IMR-90 (cell line): ENCODE measurements at regions not wholly inside any gene's neighbourhood (a gene's known extent, or its start where the extent isn't known, plus 50 kb on each side); places are given as distances from the start of the nearest gene placed in this dataset.

Experiments used
- ATAC-seq: fragments of 200-7000 bp; cut with Tn5 transposase; 2 replicates; pipeline ENCODE4 v1.9.1; 2020; ENCODE audit warnings: low read depth, mild to moderate bottlenecking, moderate library complexity
- BruUV-seq: library from RNA; stranded (reverse); fragments of 400-500 nt; replicated peaks from 2 replicates; lab custom pipeline; 2021; lab: Mats Ljungman, UMichigan
- CTCF ChIA-PET: fragments of 300-600 bp; formaldehyde crosslinking; extraction: SDS; loops from one replicate; lab custom pipeline; 2021; ENCODE audit warnings: antibody characterized with exemption; lab: Yijun Ruan, JAX
- POLR2A ChIA-PET: fragments of 300-600 bp; sonication (Branson Sonifier 250); formaldehyde crosslinking; loops from one replicate; lab custom pipeline; 2022; ENCODE audit warnings: antibody characterized with exemption; ENCODE audit not compliant: unreplicated experiment; lab: Charles Lee
- DNase-seq: peaks from one replicate; pipeline ENCODE4 v3.0.0; 2013
- H2AFZ ChIP-seq: replicated peaks from 2 replicates; pipeline ENCODE3; 2013; ENCODE audit warnings: low read length, mild to moderate bottlenecking; ENCODE audit not compliant: poor library complexity
- H2AK5ac ChIP-seq: 2 replicates; pipeline ENCODE4 v1.6.1; 2013; ENCODE audit warnings: low read depth, low read length, inconsistent platforms
- H2AK9ac ChIP-seq: replicated peaks from 2 replicates; pipeline ENCODE3; 2013; ENCODE audit warnings: mild to moderate bottlenecking, low read depth, low read length, moderate library complexity; ENCODE audit not compliant: poor library complexity
- H2BK120ac ChIP-seq: 2 replicates; pipeline ENCODE4 v1.6.1; 2013; ENCODE audit warnings: low read depth, low read length, inconsistent platforms
- H2BK15ac ChIP-seq: 3 replicates; pipeline ENCODE4 v1.6.1; 2013; ENCODE audit warnings: low read depth, low read length, inconsistent platforms
- H2BK20ac ChIP-seq: 2 replicates; pipeline ENCODE4 v1.6.1; 2013; ENCODE audit warnings: low read depth, mild to moderate bottlenecking, inconsistent platforms, low read length, moderate library complexity
- H2BK5ac ChIP-seq: 2 replicates; pipeline ENCODE4 v1.6.1; 2013; ENCODE audit warnings: mild to moderate bottlenecking, low read depth, low read length, inconsistent platforms; ENCODE audit not compliant: poor library complexity, severe bottlenecking
- H3K14ac ChIP-seq: replicated peaks from 2 replicates; pipeline ENCODE4 v1.6.1; 2013; ENCODE audit warnings: low read depth, low read length, inconsistent platforms
- H3K18ac ChIP-seq: 2 replicates; pipeline ENCODE4 v1.6.1; 2013; ENCODE audit warnings: low read depth, low read length, control low read depth
- H3K23ac ChIP-seq: 2 replicates; pipeline ENCODE4 v1.6.1; 2013; ENCODE audit warnings: low read depth, low read length, inconsistent platforms
- H3K27ac ChIP-seq: 2 replicates; pipeline ENCODE4 v1.5.1; 2013; ENCODE audit warnings: mild to moderate bottlenecking, control low read depth, low read length; ENCODE audit not compliant: insufficient read depth
- H3K27me3 ChIP-seq: 2 replicates; pipeline ENCODE4 v1.6.1; 2013; ENCODE audit warnings: low read length; ENCODE audit not compliant: control insufficient read depth, insufficient read depth
- H3K36me3 ChIP-seq: 2 replicates; pipeline ENCODE4 v1.6.1; 2013; ENCODE audit warnings: low read length, mixed read lengths; ENCODE audit not compliant: control insufficient read depth, insufficient read depth
- H3K4ac ChIP-seq: 2 replicates; pipeline ENCODE4 v1.6.1; 2013; ENCODE audit warnings: low read depth, low read length, inconsistent platforms
- H3K4me1 ChIP-seq: 2 replicates; pipeline ENCODE4 v1.6.1; 2013; ENCODE audit warnings: low read length, mixed read lengths; ENCODE audit not compliant: control insufficient read depth, insufficient read depth
- H3K4me2 ChIP-seq: 2 replicates; pipeline ENCODE4 v1.6.1; 2013; ENCODE audit warnings: low read depth, mild to moderate bottlenecking, control low read depth, low read length, moderate library complexity
- H3K4me3 ChIP-seq: 2 replicates; pipeline ENCODE4 v1.5.1; 2013; ENCODE audit warnings: low read depth, mild to moderate bottlenecking, control low read depth, low read length, moderate library complexity; ENCODE audit not compliant: insufficient read depth
- H3K56ac ChIP-seq: 2 replicates; pipeline ENCODE4 v1.6.1; 2013; ENCODE audit warnings: low read length, inconsistent platforms; ENCODE audit not compliant: insufficient read depth; ENCODE audit errors: extremely low read depth
- H3K79me1 ChIP-seq, 2 experiments: 2 replicates each; pipeline ENCODE4 v1.6.1; 2013; ENCODE audit warnings: low read length in 2 of 2, inconsistent platforms in 1 of 2, low read depth in 1 of 2
- H3K9ac ChIP-seq: 2 replicates; pipeline ENCODE4 v1.6.1; 2013; ENCODE audit warnings: low read depth, low read length, control low read depth
- H3K9me1 ChIP-seq: 2 replicates; pipeline ENCODE4 v1.6.1; 2013; ENCODE audit warnings: low read length, inconsistent platforms; ENCODE audit not compliant: insufficient read depth
- H3K9me3 ChIP-seq: 2 replicates; pipeline ENCODE4 v1.6.1; 2013; ENCODE audit warnings: low read length; ENCODE audit not compliant: control insufficient read depth, insufficient read depth
- H4K20me1 ChIP-seq: 2 replicates; pipeline ENCODE4 v1.6.1; 2013; ENCODE audit warnings: low read length, inconsistent platforms; ENCODE audit not compliant: insufficient read depth
- H4K5ac ChIP-seq: 2 replicates; pipeline ENCODE4 v1.6.1; 2013; ENCODE audit warnings: mild to moderate bottlenecking, low read depth, low read length, control low read depth
- H4K8ac ChIP-seq, 2 experiments: 2 replicates each; pipeline ENCODE4 v1.6.1; 2013; ENCODE audit warnings: low read depth in 2 of 2, low read length in 2 of 2, control low read depth in 1 of 2, inconsistent platforms in 1 of 2
- H4K91ac ChIP-seq: 2 replicates; pipeline ENCODE4 v1.6.1; 2013; ENCODE audit warnings: low read depth, low read length, inconsistent platforms; ENCODE audit not compliant: insufficient read depth
- CEBPB ChIP-seq: IDR thresholded peaks from 2 replicates; pipeline ENCODE4 v1.6.1; 2012; ENCODE audit warnings: low read depth, low read length, improper control_type of control experiment
- CTCF ChIP-seq: conservative IDR thresholded peaks from 2 replicates; pipeline ENCODE4 v1.5.1; 2012; ENCODE audit warnings: mild to moderate bottlenecking, low read depth, low read length, improper control_type of control experiment
- FOS ChIP-seq: fragments of 150-350 bp; IDR thresholded peaks from 2 replicates; pipeline ENCODE4 v1.6.1; 2016; ENCODE audit warnings: low read depth, low read length
- MAFK ChIP-seq: IDR thresholded peaks from 2 replicates; pipeline ENCODE4 v1.6.1; 2012; ENCODE audit warnings: low read depth, low read length, improper control_type of control experiment
- MAZ ChIP-seq: IDR thresholded peaks from 2 replicates; pipeline ENCODE4 v1.6.1; 2012; ENCODE audit warnings: low read depth, mild to moderate bottlenecking, low read length, improper control_type of control experiment, moderate library complexity, borderline replicate concordance
- MXI1 ChIP-seq: IDR thresholded peaks from 2 replicates; pipeline ENCODE4 v1.6.1; 2012; ENCODE audit warnings: low read depth, mild to moderate bottlenecking, low read length, moderate library complexity, borderline replicate concordance
- NFE2L2 ChIP-seq: fragments of 150-350 bp; IDR thresholded peaks from 2 replicates; pipeline ENCODE4 v1.6.1; 2016; ENCODE audit warnings: low read depth, mild to moderate bottlenecking, low read length
- POLR2A ChIP-seq: IDR thresholded peaks from 2 replicates; pipeline ENCODE4 v1.6.1; 2012; ENCODE audit warnings: mild to moderate bottlenecking, low read depth, low read length
- RAD21 ChIP-seq: IDR thresholded peaks from 2 replicates; pipeline ENCODE4 v1.6.1; 2012; ENCODE audit warnings: low read length, improper control_type of control experiment
- RCOR1 ChIP-seq: IDR thresholded peaks from 2 replicates; pipeline ENCODE4 v1.6.1; 2012; ENCODE audit warnings: mild to moderate bottlenecking, low read length, improper control_type of control experiment; ENCODE audit not compliant: insufficient replicate concordance
- RFX5 ChIP-seq: IDR thresholded peaks from 2 replicates; pipeline ENCODE4 v1.8.0; 2012; ENCODE audit warnings: low read depth, mild to moderate bottlenecking, low read length, moderate library complexity
- SMC3 ChIP-seq: fragments of 150-350 bp; IDR thresholded peaks from 2 replicates; pipeline ENCODE4 v1.6.1; 2016; ENCODE audit warnings: low read depth, mild to moderate bottlenecking, antibody characterized with exemption, low read length, moderate library complexity
- dilution Hi-C: fragments of 300-500 bp; cut with HindIII; formaldehyde crosslinking; loops from one replicate; pipeline ENCODE4 v1.14.3; 2018; ENCODE audit warnings: low sequenced_read_pairs; ENCODE audit not compliant: unreplicated experiment
- in situ Hi-C: fragments of 300-500 bp; cut with MboI; formaldehyde crosslinking; loops from 3 replicates; pipeline ENCODE4 v1.14.3; 2019; ENCODE audit warnings: low sequenced_read_pairs, inconsistent platforms, mixed read lengths
- intact Hi-C: fragments of 100-400 bp; cut with micrococcal nuclease; formaldehyde crosslinking; loops from 2 replicates; pipeline ENCODE4 v1.10.0; 2022
- TF ChIP-seq, protein P1 (sequence below): fragments of 150-350 bp; IDR thresholded peaks from 2 replicates; pipeline ENCODE4 v1.6.1; 2017; ENCODE audit warnings: mild to moderate bottlenecking, antibody characterized with exemption, low read length, low read depth

- TF ChIP-seq MXI1 (no peak), POLR2A (no peak), CEBPB (no peak), FOS (no peak), RCOR1 (no peak), MAFK (no peak), MAZ (no peak), SMC3 (no peak), NFE2L2 (no peak), CTCF (no peak), RAD21 (no peak), RFX5 (no peak)
- TF ChIP-seq, protein P1, sequence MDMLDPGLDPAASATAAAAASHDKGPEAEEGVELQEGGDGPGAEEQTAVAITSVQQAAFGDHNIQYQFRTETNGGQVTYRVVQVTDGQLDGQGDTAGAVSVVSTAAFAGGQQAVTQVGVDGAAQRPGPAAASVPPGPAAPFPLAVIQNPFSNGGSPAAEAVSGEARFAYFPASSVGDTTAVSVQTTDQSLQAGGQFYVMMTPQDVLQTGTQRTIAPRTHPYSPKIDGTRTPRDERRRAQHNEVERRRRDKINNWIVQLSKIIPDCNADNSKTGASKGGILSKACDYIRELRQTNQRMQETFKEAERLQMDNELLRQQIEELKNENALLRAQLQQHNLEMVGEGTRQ: no peak
- dilution Hi-C loops (no loop called here), in situ Hi-C loops (no loop called here), intact Hi-C loops (no loop called here)
- CTCF ChIA-PET: no interaction called here
- Histone ChIP-seq H3K4me3 (no peak overlapping the region), H4K8ac (no peak overlapping the region), H2AK9ac (no peak overlapping the region), H2BK5ac (no peak overlapping the region), H3K4me2 (no peak overlapping the region), H3K27me3 (no peaks in the 10 kb centered on the region), H3K36me3 (no peaks in the 10 kb centered on the region), H2AFZ (no peak overlapping the region), H3K4ac (no peak overlapping the region), H3K9ac (no peak overlapping the region), H4K20me1 (no peaks in the 10 kb centered on the region), H3K4me1 (peaks cover 15% of the 10 kb centered on the region), H4K91ac (no peak overlapping the region), H3K79me1 (no peaks in the 10 kb centered on the region), H2BK120ac (no peak overlapping the region), H3K18ac (no peak overlapping the region), H3K14ac (no peak overlapping the region), H2BK15ac (no peak overlapping the region), H3K56ac (no peak overlapping the region), H3K9me1 (peaks cover 4% of the 10 kb centered on the region), H3K9me3 (no peaks in the 10 kb centered on the region), H4K5ac (no peak overlapping the region), H2BK20ac (no peak overlapping the region), H3K23ac (no peak overlapping the region), H3K27ac (no peak overlapping the region), H2AK5ac (no peak overlapping the region)
- POLR2A ChIA-PET: no interaction called here
- BruUV-seq: no TSS peak
- ATAC-seq (no peak), DNase-seq (no peak)
Observed at GRCh38 chr5:143546394-143546793, 142.9 kb upstream of the NR3C1 start.
